ENCODE measurements at regions not wholly inside any gene's neighbourhood (a gene's known extent, or its start where the extent isn't known, plus 50 kb on each side); places are given as distances from the start of the nearest gene placed in this dataset.
A peak's percentile ranks its signal among the peaks of the same experiment; 100 is the strongest.

DNA sequence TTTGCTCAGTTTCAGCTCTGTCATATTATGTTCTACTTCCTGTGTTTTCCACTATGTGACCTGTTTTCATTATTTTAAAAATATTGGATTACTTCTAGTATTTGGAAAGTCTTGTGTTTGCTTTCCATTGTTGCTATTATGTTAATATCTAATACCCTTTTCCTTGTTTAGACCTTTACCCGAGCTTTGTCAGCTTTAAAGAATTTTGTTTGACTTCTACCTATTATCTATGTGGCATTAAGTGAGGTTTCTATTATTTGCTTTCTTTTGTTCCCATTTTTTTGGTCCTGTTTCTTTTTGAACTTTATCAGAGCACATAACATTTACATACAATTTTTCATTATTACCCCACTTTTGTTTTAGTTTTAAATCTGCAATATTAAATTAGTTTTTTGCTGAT, 202.7 kb downstream of the MANEA start:
- DNase-seq = no peak

DNA sequence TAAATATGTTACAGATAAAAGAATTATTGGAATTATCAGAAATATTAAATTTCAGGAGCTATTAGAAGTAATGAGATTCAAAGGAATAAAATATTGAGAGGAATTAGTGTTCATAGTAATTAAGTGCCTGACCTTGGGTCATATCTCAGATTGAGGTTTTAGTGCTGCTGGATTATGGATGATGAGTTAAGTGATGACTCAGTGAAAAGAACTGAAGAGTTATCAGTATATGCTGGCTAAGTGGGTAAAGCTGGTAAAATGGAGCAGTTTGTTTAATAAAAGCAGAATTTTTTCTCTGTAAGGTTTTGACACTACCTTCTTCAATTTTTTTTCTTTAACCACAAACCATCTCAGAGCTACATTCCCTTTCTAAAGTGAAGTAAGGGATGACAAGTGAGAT, 206.7 kb downstream of the MANEA start:
- DNase-seq = no peak

DNA sequence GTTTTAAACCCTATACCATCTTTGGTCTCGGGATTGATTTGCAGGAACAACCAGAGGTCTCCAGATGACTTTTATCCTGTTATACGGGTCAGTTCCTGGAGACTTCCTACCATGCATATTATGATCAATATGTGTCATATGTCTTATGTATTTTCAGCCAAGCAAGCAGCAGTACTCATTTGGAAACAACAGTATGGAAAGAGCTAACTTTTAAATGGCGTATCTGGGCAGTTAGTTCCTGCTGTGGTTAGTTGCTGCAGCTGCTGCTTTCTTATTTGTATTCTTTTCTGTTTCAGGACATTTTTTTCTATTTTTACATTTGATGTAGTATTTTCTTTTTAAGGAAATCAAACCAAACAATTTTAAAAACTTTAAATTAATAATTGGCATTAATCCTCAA, 207.5 kb downstream of the MANEA start:
- DNase-seq = no peak

DNA sequence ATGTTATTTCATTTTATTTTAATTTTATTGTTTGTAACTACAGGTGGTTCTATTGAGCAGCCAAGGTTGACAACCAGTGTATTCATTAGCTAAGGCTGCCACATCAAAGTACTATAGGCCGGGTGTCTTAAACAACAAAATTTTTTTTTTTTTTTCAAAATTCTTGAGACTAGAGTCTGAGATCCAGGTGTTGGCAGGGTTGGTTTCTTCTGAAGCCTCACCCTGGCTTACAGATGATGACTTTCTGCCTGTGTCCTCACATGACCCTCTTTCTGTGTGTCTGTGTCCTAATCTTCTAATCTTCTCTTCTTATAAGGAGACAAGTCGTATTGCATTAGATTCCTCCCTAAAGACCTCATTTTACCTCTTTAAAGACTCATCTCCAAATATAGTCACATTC, 208.4 kb downstream of the MANEA start:
- no peak for DNase-seq

DNA sequence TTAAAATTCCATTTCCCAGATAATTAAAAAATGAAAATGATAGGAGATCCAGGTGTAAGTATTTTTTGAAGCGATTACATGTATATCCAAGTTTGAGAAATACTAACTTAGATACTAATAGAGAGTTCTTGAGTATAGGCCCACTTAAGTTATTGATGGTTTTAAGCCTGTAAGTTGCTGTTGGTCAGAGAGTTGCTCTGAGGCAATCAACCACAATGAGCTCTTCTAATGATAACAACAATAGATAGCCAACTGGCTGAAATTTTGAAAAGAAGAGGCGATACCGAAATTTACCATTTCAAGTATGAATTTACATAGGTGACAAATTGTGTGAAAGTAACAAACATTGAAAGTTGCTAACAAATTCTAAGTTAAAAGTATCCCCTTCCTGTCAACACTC, 209.5 kb downstream of the MANEA start:
- DNase-seq = no peak

DNA sequence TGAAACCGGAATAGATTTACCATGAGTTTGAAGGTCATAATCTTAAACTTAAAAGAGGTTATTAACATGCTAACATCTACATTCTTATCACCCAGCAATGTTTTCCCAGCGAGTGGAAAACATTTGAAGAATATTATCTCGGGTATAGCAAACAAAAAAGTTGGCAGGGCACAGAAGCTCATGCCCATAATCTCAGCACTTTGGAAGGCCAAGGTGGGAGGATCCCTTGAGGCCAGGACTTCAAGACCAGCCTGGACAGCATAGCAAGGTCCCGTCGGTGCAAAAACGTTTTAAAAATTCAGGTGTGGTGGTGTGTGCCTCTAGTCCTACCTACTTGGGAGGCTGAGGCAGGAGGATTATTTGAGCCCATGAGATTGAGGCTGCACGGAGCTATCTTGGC, 213.5 kb downstream of the MANEA start:
- DNase-seq = no peak

DNA sequence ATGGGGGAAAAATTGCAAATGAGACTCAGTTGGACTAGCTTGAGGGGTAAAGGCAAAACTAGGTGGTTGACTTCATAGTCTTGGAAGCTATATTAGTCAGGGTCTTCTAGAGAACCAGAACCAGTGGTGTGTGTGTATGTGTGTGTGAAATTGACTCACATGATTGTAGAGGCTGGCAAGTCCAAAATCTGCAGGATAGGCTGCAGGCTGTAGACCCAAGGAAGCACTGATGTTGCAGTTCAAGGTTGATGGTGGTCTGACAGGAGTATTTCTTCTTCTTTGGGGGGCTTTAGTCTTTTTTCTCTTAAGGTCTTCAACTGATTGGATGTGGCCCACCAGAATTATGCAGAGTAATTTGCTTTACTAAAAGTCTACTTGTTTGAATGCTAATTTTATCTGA, 217.4 kb downstream of the MANEA start:
- DNase-seq = no peak

DNA sequence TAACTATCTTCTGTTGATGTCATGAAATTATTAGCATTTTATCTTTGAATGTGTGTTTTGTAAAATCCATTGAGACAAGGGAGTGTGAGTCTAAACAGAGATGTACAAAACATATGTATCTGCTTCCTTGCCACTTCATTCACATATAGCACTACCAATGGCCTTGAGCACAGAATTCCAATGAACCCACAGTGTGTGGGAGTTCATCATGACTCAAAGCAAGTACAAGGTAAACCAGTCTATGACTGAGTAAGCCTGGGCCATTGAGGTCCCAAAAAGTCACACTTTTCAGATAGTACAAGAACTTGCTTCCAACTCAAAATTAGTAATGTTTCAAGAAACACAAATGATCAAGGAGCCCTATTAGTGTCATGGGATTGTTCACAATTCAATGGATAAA, 218.6 kb downstream of the MANEA start:
- no peak for DNase-seq

DNA sequence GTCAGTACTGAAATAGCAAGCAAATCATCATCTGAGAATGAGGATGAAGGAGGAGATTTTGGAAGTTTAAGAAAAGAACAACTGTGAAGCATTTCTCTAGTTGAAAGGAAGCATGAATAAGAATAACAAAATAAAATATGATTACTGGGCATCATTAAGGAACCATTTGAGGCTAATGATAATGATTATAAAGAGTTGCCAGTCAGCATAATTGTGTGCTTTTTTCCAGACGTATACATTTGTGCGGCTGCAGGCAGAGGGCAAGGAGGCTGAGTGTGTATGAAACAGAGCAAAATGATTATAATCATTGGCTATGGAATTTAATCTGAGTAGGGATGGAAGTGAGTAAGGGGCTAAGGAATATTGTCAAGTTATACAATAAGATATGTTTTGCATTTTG, 218.7 kb upstream of the FUT9 start:
- no peak for DNase-seq

DNA sequence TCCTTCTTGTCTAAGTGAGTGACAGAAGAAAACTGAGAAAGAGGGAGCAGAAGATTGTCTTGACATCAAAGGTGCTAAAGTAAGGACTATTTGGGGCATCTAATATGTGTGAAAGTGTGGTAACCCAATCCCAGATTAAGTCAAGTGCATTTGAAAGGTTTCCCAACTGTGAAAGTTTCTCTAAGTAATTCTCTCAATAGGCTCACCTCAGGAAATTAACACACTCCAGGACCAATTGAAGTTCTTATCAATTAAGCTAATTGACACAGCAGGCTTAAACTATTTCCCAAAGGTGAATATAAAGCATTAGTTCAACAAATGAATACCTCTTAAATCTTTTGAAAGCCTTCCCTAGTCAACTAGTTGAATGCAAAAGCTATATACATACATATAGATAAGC, 212.8 kb upstream of the FUT9 start:
- DNase-seq = no peak

DNA sequence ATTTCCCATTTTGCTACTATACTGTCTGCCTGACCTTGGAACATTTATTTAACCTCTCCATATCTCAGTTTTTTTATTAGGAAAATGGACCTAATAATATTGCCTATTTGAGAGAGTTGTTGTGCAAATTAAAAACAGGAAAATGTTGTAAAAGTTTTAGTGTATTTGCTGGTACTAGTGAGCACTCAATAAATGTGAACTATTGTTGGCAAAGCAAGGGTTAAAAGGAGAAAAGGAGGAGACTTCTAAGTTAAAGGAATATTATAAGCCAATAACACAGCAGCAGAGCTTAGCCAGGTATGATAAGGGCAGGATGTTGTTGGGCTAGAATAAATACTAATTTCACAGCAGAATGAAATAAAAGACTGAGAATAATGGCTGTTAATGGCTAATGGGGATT, 211.9 kb upstream of the FUT9 start:
- DNase-seq = no peak

DNA sequence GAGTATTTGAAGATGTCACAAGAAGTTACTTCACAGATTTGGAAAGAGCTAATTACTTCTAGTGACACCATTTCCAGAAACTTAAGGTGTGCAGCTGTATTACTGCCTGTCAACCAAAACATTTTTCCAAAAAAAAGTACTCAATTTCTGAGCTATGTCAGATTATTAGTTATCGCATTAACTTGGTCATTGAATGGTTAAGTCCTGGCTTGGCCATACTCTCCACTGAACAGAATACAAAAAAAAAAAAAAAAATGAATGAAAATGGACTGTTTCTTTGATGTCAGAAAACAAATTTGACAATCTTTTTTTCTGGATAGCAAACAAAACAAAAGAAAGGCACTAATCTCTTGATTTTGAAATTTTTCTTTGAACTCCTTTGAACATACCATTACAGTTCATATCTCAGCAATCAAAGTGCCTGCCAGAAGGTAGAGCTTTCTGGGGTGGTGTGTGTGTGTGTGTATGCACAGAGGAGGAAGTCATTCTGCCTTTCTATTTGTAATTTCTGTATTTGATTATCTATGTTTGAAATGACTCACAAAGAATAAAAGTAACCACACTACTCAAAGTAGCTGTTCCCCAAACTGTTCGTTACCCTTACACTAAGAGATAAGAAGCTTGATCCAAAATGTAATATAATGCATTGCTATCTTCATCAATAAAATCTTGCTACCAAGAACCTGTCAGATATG, 210.8 kb upstream of the FUT9 start:
- DNase-seq = no peak

DNA sequence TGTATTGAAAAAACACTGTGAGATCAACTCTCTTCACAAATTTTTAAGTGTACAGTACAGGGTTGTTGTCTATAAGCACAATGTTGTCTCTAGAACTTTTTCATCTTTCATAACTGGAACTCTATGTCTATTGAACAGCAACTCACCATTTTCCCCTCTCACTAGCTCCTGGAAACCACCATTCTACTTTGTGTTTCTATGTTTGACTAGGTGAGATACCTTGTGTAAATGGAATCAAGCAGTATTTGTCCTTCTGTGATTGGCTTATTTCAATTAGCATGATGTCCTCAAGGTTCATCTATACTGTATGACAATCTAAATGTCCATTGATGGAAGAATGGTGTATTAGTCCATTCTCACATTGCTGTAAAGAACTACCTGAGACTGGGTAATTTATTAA, 210.1 kb upstream of the FUT9 start:
- no peak for DNase-seq

DNA sequence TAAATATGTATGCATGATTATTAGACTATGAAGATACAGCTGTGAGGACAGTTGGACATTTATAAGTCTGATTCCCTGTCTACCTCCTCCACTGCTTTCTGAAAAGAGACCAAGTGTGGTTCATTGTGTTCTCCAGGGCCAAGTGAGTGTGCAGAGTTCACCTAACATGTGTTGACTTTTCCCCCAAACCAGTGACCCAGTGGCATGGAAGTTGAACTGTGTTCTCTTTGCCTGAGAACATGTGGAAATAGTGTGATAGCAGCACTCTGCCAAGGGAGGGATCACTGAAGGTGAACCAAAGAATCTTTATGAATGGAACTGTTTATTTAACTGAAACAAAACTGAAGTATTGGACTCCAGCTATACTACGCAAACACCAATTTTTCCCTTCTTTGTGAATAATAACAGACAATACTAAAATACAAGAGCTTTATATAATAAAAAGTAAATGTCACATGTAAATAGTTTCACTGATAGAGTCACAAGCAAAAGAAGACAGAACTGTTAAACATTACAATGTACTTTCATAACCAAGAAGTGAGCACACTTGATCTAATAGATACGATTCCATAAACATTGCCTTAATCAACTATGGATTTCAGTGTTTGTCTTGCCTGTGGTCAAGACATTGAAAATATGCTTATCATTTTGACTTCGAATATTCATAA, 200.3 kb upstream of the FUT9 start:
- no peak for DNase-seq

DNA sequence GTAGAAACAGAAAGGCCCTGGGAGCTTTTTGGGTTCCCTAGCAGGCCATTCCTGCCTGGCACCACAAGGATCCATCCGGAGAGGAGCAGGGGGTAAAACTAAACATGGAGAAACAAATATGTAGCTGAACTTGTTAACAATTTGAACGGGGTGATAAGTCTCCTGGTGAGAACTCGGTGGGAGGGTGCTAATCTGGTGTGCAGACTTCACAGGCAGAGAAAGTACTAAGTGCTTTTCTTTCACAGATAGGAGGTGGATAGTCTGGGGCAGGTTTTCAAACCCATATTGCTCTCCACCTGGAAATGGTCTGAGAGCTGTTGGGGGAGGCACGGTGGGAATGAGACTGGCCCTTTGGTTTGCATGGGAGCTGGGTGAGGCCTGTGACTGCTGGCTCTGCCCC, 196.3 kb upstream of the FUT9 start:
- no peak for DNase-seq

DNA sequence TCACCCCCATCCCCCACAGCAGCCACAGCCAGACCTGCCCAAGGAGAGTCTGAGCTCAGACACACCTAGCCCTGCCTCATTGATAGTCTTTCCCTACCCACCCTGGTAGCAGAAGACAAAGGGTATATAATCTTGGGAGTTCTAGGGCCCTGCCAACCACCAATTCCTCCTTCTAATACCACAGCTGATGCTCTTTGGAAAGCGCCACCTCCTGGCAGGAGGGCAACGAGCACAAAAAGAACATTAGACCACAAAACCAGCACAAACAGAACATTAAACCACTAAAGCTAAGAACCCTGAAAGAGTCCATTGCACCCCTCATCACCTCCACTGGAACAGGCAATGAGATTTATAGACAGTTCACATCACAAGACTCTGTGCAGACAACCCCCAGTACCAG, 195.8 kb upstream of the FUT9 start:
- DNase-seq = no peak

DNA sequence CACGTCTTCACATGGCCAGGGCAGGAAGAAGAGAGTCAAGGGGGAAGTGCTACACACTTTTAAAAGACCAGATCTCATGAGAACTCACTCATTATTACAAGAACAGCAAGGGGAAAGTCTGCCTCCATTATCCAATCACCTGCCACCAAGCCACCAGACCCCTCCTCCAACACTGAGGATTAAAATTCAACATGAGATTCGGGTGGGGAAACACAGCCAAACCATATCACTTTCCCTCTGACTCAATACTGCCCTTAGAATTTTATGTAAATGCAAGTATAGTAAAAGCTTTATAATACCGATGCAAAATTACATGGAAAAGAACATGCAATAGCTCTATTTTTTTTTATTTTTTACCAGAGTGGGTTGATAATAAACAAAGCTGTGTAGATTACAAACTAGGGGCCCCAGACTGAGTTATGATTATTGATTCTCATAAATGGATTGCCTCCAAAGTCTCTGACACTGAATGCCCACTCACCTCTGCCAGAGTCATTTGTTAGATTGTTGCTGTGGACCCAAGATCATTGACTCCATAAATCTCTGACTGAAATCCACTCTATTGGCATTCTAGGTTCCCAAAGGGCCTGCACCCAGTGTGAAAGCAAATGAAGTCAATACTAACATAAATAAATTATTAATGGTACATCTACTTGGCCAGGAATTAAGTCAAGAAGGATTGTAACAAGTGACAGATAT, 184.8 kb upstream of the FUT9 start:
- DNase-seq = no peak

DNA sequence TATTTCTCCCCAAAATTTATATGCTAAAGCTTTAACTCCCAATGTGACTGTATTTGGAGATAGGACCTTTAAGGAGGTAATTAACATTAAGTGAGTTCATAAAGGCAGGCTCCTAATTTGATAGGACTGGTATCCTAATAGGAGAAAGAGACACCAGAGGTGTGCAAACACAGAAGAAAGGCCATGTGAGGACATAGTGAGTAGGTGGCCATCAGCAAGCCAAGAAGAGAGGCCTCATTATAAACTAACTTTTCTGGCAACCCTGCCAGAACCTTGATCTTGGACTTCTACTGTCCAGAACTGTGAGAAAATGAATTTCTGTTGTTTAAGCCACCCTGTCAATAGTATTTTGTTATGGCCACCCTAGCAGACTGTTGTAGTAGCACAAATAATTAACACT, 177.9 kb upstream of the FUT9 start:
- DNase-seq = no peak

DNA sequence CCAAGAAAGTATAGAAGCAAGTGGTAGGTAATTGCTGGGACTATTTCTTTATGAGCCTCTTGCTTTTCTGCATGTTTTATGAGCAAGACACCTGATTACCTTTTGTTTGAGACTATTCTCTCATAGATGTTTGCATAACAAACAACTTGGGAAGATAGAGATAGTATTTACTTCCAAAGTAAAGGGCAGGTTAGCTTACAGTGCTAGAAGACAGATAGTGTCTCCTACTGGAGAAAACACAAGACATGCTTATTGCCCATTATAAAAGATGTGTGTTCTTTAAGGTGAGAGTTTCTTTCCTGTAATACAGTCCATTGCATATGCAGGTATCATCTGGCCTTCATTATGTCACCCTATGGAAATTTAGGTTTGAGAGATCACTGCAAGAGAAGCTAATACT, 174.2 kb upstream of the FUT9 start:
- no peak for DNase-seq

DNA sequence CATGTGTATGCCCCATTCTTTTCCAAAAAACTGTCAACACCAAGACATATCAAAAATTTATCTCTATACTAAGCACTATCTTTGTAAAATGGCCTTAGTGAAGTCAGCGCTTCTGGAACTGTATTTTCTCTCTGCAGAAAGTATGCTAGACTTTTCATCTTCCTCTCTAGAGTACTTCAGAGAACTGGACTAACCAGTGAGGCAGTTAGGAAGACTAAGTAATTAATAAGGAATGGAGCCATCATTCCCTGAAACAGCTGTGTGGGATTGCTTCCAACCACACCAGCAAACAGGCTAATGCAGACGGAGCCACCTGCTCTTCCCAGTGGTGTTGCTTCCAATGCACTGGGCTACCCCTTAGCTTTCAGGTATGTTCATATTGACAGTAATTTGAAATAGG, 169.1 kb upstream of the FUT9 start:
- DNase-seq = no peak

DNA sequence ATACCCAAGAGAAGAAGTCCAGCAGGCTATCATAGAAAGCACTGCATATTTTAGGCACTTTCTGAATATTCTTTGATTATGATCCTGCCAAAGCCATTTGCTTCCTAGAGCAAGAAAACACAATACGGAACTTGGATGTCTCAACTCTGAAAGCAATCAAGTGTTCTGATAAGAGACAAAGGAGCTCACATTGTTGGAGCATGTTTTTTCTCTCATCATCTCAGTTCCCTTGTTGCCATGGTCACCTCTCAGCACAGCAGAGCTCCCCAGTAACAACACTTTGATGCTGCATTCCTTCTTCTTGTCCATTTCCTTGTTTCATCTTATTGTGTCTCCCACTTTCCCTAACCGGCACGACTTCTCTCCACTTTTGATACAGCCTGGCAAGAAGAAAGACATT, 168.7 kb upstream of the FUT9 start:
- peak in 2 of 51 donors; percentile 2 to 4 for DNase-seq

DNA sequence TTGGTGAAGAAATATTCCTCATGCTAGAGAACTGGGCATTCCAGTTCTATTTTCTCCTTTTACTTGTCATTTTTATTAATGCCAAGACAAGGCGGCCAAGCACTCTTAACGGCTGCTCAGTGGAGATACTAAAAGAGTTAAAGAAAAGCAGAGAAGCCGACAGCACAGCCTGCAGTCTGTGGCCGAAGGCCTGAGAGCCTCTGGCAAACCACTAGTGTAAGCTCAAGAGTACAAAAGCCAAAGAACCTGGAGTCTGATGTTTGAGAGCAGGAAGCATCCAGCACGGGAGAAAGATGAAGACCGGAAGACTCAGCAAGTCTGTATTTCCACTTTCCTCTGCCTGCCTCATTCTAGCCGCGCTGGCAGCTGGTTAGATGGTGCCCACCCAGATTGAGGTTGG, 167.1 kb upstream of the FUT9 start:
- DNase-seq = peak in 11 of 51 donors; percentile 1 to 27 (median 8)

DNA sequence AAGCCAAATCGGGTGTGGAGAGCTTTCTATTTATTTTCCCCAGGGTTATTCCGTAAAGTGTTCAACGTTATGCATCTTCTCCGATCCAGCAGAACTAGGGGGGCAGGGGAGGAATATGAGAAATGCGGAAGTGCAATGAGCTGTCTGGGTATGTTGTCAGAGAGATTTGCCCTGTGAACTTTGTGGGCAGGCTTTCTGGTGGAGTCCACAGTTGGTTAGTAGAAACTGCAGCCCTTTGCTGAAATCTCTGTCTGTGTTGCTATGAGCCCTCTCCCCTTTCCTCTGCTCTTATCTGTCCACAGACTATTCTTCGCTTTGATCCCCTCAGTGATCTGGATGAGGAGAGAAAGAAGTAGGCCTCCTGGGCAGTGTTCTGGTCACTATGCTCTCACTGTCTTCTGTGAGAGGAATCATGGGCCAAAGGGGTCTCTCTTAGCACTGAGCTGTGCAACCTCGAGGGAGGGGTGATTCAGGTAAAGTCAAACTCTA, 158.9 kb upstream of the FUT9 start:
- DNase-seq = no peak

Measured in hypothalamus (tissue), 51 donors.